Endothelial cell (in vitro differentiated cells): ENCODE measurements at regions not wholly inside any gene's neighbourhood (a gene's known extent, or its start where the extent isn't known, plus 50 kb on each side); places are given as distances from the start of the nearest gene placed in this dataset.
"Not testable (repeated sequence)": the region's sequence is repeated elsewhere in the genome, so short reads cannot be mapped to it uniquely, and the experiment has no call there.

ENCODE experiments used
- DNase-seq: peaks from one replicate; pipeline ENCODE4 v3.0.0; 2021; ENCODE audit warnings: low spot score
- H3K27ac Mint-ChIP-seq: one replicate; pipeline ENCODE4 v1.8.0; 2021; ENCODE audit warnings: mixed read lengths, inconsistent platforms; ENCODE audit not compliant: unreplicated experiment
- H3K27me3 Mint-ChIP-seq: one replicate; pipeline ENCODE4 v1.8.0; 2021; ENCODE audit warnings: mild to moderate bottlenecking, moderate library complexity, mixed read lengths, inconsistent platforms; ENCODE audit not compliant: unreplicated experiment
- H3K36me3 Mint-ChIP-seq: one replicate; pipeline ENCODE4 v1.8.0; 2021; ENCODE audit warnings: mild to moderate bottlenecking, low read depth, mixed read lengths, inconsistent platforms; ENCODE audit not compliant: unreplicated experiment
- H3K4me1 Mint-ChIP-seq: one replicate; pipeline ENCODE4 v1.8.0; 2021; ENCODE audit warnings: mild to moderate bottlenecking, mixed read lengths, inconsistent platforms; ENCODE audit not compliant: unreplicated experiment
- H3K4me3 Mint-ChIP-seq: one replicate; pipeline ENCODE4 v1.8.0; 2021; ENCODE audit warnings: mild to moderate bottlenecking, mixed read lengths, inconsistent platforms; ENCODE audit not compliant: unreplicated experiment
- H3K9me3 Mint-ChIP-seq: one replicate; pipeline ENCODE4 v1.8.0; 2021; ENCODE audit warnings: mixed read lengths, inconsistent platforms; ENCODE audit not compliant: unreplicated experiment
- CTCF ChIP-seq: fragments of 200-600 bp; sonication (generic); IDR thresholded peaks from one replicate; pipeline ENCODE4 v1.5.0; 2021; ENCODE audit warnings: antibody characterized with exemption; ENCODE audit not compliant: unreplicated experiment

- H3K27me3 Mint-ChIP-seq: no peaks in the 10 kb centered on the region
- peaks cover 39% of the 10 kb centered on the region for H3K4me1 Mint-ChIP-seq
- H3K27ac Mint-ChIP-seq: peak overlapping the region; percentile 90
- H3K9me3 Mint-ChIP-seq: no peaks in the 10 kb centered on the region
- no peaks in the 10 kb centered on the region for H3K36me3 Mint-ChIP-seq
- no peak for DNase-seq
- no peak for TF ChIP-seq CTCF
- H3K4me3 Mint-ChIP-seq: no peak overlapping the region
Observed at GRCh38 chrX:137151403-137151802, 117.6 kb upstream of the GPR101 start.

GRCh38 chrX:137143864-137144263 is 110.1 kb upstream of the GPR101 start:
- TF ChIP-seq CTCF: no peak
- H3K27me3 Mint-ChIP-seq: no peaks in the 10 kb centered on the region
- DNase-seq: no peak
- H3K9me3 Mint-ChIP-seq: no peaks in the 10 kb centered on the region
- no peaks in the 10 kb centered on the region for H3K36me3 Mint-ChIP-seq
- H3K4me1 Mint-ChIP-seq: no peaks in the 10 kb centered on the region
- no peak overlapping the region for H3K4me3 Mint-ChIP-seq
- no peak overlapping the region for H3K27ac Mint-ChIP-seq

GRCh38 chrX:137122651-137123050 is 88.9 kb upstream of the GPR101 start:
- H3K27ac Mint-ChIP-seq, H3K36me3 Mint-ChIP-seq, H3K9me3 Mint-ChIP-seq, H3K4me3 Mint-ChIP-seq, H3K4me1 Mint-ChIP-seq, DNase-seq, H3K27me3 Mint-ChIP-seq: not testable (repeated sequence)

- H3K27ac Mint-ChIP-seq: no peak overlapping the region
- peaks cover 2% of the 10 kb centered on the region for H3K27me3 Mint-ChIP-seq
- no peak overlapping the region for H3K4me3 Mint-ChIP-seq
- H3K4me1 Mint-ChIP-seq: no peaks in the 10 kb centered on the region
- DNase-seq: no peak
- H3K9me3 Mint-ChIP-seq: no peaks in the 10 kb centered on the region
- H3K36me3 Mint-ChIP-seq: no peaks in the 10 kb centered on the region
- TF ChIP-seq CTCF: no peak
Observed at GRCh38 chrX:137119049-137119448, 85.3 kb upstream of the GPR101 start.

- Mint-ChIP-seq H3K4me3 (no peak overlapping the region), H3K4me1 (no peaks in the 10 kb centered on the region)
- TF ChIP-seq CTCF: no peak
Observed at GRCh38 chrX:137118536-137118935, 84.7 kb upstream of the GPR101 start.

GRCh38 chrX:137118136-137118535 is 84.3 kb upstream of the GPR101 start:
- Mint-ChIP-seq H3K4me3 (no peak overlapping the region), H3K27me3 (peaks cover 2% of the 10 kb centered on the region), H3K27ac (no peak overlapping the region), H3K9me3 (no peaks in the 10 kb centered on the region), H3K4me1 (no peaks in the 10 kb centered on the region), H3K36me3 (no peaks in the 10 kb centered on the region)
- no peak for DNase-seq
- TF ChIP-seq CTCF: no peak

More at GRCh38 chrX:137118536-137118935, 84.7 kb upstream of the GPR101 start:
- no peak overlapping the region for H3K27ac Mint-ChIP-seq
- DNase-seq: no peak
- H3K27me3 Mint-ChIP-seq: peaks cover 2% of the 10 kb centered on the region
- no peaks in the 10 kb centered on the region for H3K36me3 Mint-ChIP-seq
- no peaks in the 10 kb centered on the region for H3K9me3 Mint-ChIP-seq

GRCh38 chrX:137107877-137108276 is 74.1 kb upstream of the GPR101 start:
- not testable (repeated sequence) for H3K4me1 Mint-ChIP-seq, H3K36me3 Mint-ChIP-seq, H3K27ac Mint-ChIP-seq, DNase-seq, H3K4me3 Mint-ChIP-seq, H3K27me3 Mint-ChIP-seq, H3K9me3 Mint-ChIP-seq
